ENCODE measurements at regions not wholly inside any gene's neighbourhood (a gene's known extent, or its start where the extent isn't known, plus 50 kb on each side); places are given as distances from the start of the nearest gene placed in this dataset.

DNA sequence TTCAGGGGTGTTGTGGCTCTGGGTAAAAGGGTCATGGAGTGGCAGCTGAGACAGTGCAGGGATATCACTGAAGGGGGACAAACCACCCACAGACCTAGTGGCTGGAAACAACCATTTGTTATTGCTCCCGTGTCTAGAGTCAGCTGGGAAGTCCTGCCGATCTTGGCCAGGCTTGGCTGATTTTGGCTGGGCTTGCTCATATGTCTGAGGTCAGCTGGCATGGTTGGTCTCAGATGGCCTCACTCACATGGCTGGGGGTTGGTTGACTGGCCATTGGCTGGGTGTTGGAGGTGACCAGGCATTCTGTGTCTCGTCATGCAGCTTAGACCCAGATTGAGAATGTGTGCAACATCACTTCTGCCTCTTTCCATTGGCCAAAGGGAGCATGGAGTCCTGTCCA lies 203.8 kb upstream of the POU3F1 start:
- H3K9ac ChIP-seq (ENCODE audit: insufficient read depth in 1 of 2, low read depth in 2 of 2, low read length in 2 of 2): no peak overlapping the region
- H2AFZ ChIP-seq (ENCODE audit: low read depth, low read length): no peak overlapping the region
- H3K4me3 ChIP-seq: no peak overlapping the region
- intact Hi-C loops (cut with micrococcal nuclease) (no loop called here), in situ Hi-C loops (cut with MboI) (no loop called here)
- no peaks in the 10 kb centered on the region for H3K9me1 ChIP-seq (ENCODE audit: control insufficient read depth, insufficient read depth, low read length)
- ChIA-PET POLR2A (interaction anchor here (1.3 kb wide), 1 partner anchor 11 kb away, joined by 6 read pairs; no protein-coding TSS in a partner anchor), CTCF (ENCODE audit: low intra/inter-chr PET ratio) (no interaction called here)
- no peaks in the 10 kb centered on the region for H3K79me2 ChIP-seq (ENCODE audit: control insufficient read depth, insufficient read depth, low read length)
- H3K9me3 ChIP-seq (replicated peaks; ENCODE audit: control insufficient read depth, insufficient read depth, low read depth, low read length): no peaks in the 10 kb centered on the region
- H4K20me1 ChIP-seq (replicated peaks; ENCODE audit: control insufficient read depth, insufficient read depth, low read length): peaks cover 6% of the 10 kb centered on the region; the same call in 1 of the 2 replicates
- peaks cover 28 to 52% of the 10 kb centered on the region in 2 experiments for H3K27me3 ChIP-seq (ENCODE audit: control insufficient read depth in 2 of 2, insufficient read depth in 2 of 2, low read length in 2 of 2)
- no peaks in the 10 kb centered on the region for H3K36me3 ChIP-seq (ENCODE audit: control insufficient read depth, insufficient read depth, low read length)
- 2% methylated on average over 3 of the region's 3 CpGs for WGBS (ENCODE audit: insufficient coverage, low coverage, missing lambda C conversion rate)
- FAIRE-seq (peak; percentile 11), ATAC-seq (no peak), DNase-seq (ENCODE audit: extremely low read depth in 1 of 4, low spot score in 3 of 4) (no peak)
- no peaks in the 10 kb centered on the region for H3K4me1 ChIP-seq (replicated peaks in 1 of 2; ENCODE audit: control insufficient read depth in 2 of 2, insufficient read depth in 2 of 2, low read length in 2 of 2)
- no TSS peak for BruUV-seq (replicated peaks)
- no peak overlapping the region for H3K27ac ChIP-seq (ENCODE audit: extremely low read depth, low read depth, low read length)
- no peak overlapping the region for H3K4me2 ChIP-seq (ENCODE audit: insufficient read depth, low read length)
- TF ChIP-seq POLR2H (tag; IDR thresholded peaks at IDR 0.05; ENCODE audit: low read depth) (no peak), SAFB (IDR thresholded peaks at IDR 0.05; ENCODE audit: borderline replicate concordance, low read depth, low read length) (no peak), ZNF609 (CRISPR knock-in tag; IDR thresholded peaks at IDR 0.05; ENCODE audit: borderline replicate concordance) (no peak), ZNF785 (CRISPR knock-in tag; IDR thresholded peaks at IDR 0.05) (no peak), ZNF121 (CRISPR knock-in tag; conservative IDR thresholded peaks at IDR 0.05) (no peak), TBL1XR1 (IDR thresholded peaks at IDR 0.05; ENCODE audit: low read length in 2 of 2) (no peak), BCL6 (CRISPR knock-in tag; IDR thresholded peaks at IDR 0.05) (no peak), LARP7 (IDR thresholded peaks at IDR 0.05) (no peak), WHSC1 (IDR thresholded peaks at IDR 0.05; ENCODE audit: low read length) (no peak), XRCC3 (IDR thresholded peaks at IDR 0.05) (no peak), ETV1 (tag; conservative IDR thresholded peaks at IDR 0.05; ENCODE audit: low read depth) (no peak)
- TF ChIP-seq, protein P1, sequence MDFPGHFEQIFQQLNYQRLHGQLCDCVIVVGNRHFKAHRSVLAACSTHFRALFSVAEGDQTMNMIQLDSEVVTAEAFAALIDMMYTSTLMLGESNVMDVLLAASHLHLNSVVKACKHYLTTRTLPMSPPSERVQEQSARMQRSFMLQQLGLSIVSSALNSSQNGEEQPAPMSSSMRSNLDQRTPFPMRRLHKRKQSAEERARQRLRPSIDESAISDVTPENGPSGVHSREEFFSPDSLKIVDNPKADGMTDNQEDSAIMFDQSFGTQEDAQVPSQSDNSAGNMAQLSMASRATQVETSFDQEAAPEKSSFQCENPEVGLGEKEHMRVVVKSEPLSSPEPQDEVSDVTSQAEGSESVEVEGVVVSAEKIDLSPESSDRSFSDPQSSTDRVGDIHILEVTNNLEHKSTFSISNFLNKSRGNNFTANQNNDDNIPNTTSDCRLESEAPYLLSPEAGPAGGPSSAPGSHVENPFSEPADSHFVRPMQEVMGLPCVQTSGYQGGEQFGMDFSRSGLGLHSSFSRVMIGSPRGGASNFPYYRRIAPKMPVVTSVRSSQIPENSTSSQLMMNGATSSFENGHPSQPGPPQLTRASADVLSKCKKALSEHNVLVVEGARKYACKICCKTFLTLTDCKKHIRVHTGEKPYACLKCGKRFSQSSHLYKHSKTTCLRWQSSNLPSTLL (IDR thresholded peaks at IDR 0.05): no peak
- TF ChIP-seq, protein P2, sequence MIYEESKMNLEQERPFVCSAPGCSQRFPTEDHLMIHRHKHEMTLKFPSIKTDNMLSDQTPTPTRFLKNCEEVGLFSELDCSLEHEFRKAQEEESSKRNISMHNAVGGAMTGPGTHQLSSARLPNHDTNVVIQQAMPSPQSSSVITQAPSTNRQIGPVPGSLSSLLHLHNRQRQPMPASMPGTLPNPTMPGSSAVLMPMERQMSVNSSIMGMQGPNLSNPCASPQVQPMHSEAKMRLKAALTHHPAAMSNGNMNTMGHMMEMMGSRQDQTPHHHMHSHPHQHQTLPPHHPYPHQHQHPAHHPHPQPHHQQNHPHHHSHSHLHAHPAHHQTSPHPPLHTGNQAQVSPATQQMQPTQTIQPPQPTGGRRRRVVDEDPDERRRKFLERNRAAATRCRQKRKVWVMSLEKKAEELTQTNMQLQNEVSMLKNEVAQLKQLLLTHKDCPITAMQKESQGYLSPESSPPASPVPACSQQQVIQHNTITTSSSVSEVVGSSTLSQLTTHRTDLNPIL (CRISPR knock-in tag; IDR thresholded peaks at IDR 0.05): no peak
- TF ChIP-seq, protein P3, sequence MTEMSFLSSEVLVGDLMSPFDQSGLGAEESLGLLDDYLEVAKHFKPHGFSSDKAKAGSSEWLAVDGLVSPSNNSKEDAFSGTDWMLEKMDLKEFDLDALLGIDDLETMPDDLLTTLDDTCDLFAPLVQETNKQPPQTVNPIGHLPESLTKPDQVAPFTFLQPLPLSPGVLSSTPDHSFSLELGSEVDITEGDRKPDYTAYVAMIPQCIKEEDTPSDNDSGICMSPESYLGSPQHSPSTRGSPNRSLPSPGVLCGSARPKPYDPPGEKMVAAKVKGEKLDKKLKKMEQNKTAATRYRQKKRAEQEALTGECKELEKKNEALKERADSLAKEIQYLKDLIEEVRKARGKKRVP (CRISPR knock-in tag; IDR thresholded peaks at IDR 0.05): no peak
- TF ChIP-seq, protein P4, sequence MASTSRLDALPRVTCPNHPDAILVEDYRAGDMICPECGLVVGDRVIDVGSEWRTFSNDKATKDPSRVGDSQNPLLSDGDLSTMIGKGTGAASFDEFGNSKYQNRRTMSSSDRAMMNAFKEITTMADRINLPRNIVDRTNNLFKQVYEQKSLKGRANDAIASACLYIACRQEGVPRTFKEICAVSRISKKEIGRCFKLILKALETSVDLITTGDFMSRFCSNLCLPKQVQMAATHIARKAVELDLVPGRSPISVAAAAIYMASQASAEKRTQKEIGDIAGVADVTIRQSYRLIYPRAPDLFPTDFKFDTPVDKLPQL (IDR thresholded peaks at IDR 0.05; ENCODE audit: extremely low read depth, insufficient read length): no peak

Data from K562 (cell line).